Neural progenitor cell (in vitro differentiated cells): ENCODE measurements at regions not wholly inside any gene's neighbourhood (a gene's known extent, or its start where the extent isn't known, plus 50 kb on each side); places are given as distances from the start of the nearest gene placed in this dataset.

Experiments
- CTCF ChIP-seq: fragments of 200-600 bp; sonication (generic); IDR thresholded peaks from 2 replicates; pipeline ENCODE4 v1.5.1; 2017; ENCODE audit warnings: antibody characterized with exemption, mild to moderate bottlenecking
- EZH2phosphoT487 ChIP-seq: fragments of 200-600 bp; sonication (generic); IDR thresholded peaks from 2 replicates; pipeline ENCODE4 v1.6.1; 2017; ENCODE audit warnings: antibody characterized with exemption

- TF ChIP-seq CTCF (no peak), EZH2phosphoT487 (no peak)
Measured at GRCh38 chr6:47934023-47934422, 152.2 kb downstream of the OPN5 start.
